Gastrocnemius medialis (tissue), 4 donors: ENCODE measurements at regions not wholly inside any gene's neighbourhood (a gene's known extent, or its start where the extent isn't known, plus 50 kb on each side); places are given as distances from the start of the nearest gene placed in this dataset.

Experiments
- ATAC-seq, 2 donors: fragments of 150-250 bp; one replicate each; pipeline ENCODE4 v1.9.1; 2016
- DNase-seq, 2 donors: peaks; one replicate each; pipeline ENCODE4 v3.0.0-alpha.2; 2019
- H3K27ac ChIP-seq, 4 donors: fragments of 200-600 bp; sonication (generic); 1 replicate in 1 of 4; 2 replicates in 3 of 4; pipeline ENCODE4 v1.5.1; 2016 to 2018; ENCODE audit warnings: mild to moderate bottlenecking in 2 of 4, moderate library complexity in 1 of 4
- H3K27me3 ChIP-seq, 3 donors: fragments of 200-600 bp; sonication (generic) in 2 of 3; 1 replicate in 1 of 3; 2 replicates in 2 of 3; pipeline versions ENCODE4 v1.5.1 to v1.6.0; 2016 to 2019; ENCODE audit warnings: mild to moderate bottlenecking in 1 of 3, moderate library complexity in 1 of 3
- H3K36me3 ChIP-seq, 2 donors: fragments of 200-600 bp; sonication (generic) in 1 of 2; one replicate each; pipeline ENCODE4 v1.5.1; 2017 to 2018
- H3K4me1 ChIP-seq, 2 donors: fragments of 200-600 bp; sonication (generic) in 1 of 2; one replicate each; pipeline ENCODE4 v1.5.1; 2016 to 2017; ENCODE audit warnings: mild to moderate bottlenecking in 2 of 2
- H3K4me3 ChIP-seq, 4 donors: fragments of 200-600 bp; sonication (generic) in 3 of 4; 1 replicate in 1 of 4; 2 replicates in 3 of 4; pipeline ENCODE4 v1.5.1; 2016 to 2019; ENCODE audit warnings: mild to moderate bottlenecking in 2 of 4
- H3K9me3 ChIP-seq, 3 donors: fragments of 200-600 bp; sonication (generic) in 2 of 3; 1 replicate in 1 of 3; 2 replicates in 2 of 3; pipeline ENCODE4 v1.5.1; 2016 to 2019
- CTCF ChIP-seq, 5 experiments: fragments of 450-650 bp in 3 of 5; fragments of 200-600 bp in 2 of 5; sonication (generic) in 2 of 5; IDR thresholded peaks in 4 of 5; conservative IDR thresholded peaks in 1 of 5; 1 replicate in 4 of 5; 2 replicates in 1 of 5; pipeline ENCODE4 v1.5.1; 2016 to 2019; ENCODE audit warnings: antibody characterized with exemption in 5 of 5, mild to moderate bottlenecking in 3 of 5, moderate library complexity in 3 of 5
- POLR2A ChIP-seq, 2 donors: fragments of 450-650 bp; IDR thresholded peaks; one replicate each; pipeline ENCODE4 v1.6.1; 2017; ENCODE audit warnings: antibody characterized with exemption in 2 of 2, mild to moderate bottlenecking in 2 of 2, moderate library complexity in 2 of 2
- in situ Hi-C, 4 donors: fragments of 200-750 bp; cut with MboI; loops; one replicate each; pipeline versions ENCODE4 v1.15.0 to v1.8.0; 2017; ENCODE audit warnings: low sequenced_read_pairs in 4 of 4
- intact Hi-C: fragments of 100-400 bp; cut with DNase I; formaldehyde crosslinking; loops from one replicate; pipeline ENCODE4 v1.15.1; 2023; ENCODE audit warnings: low total_unique reads

- Histone ChIP-seq H3K27ac (no peak overlapping the region), H3K4me3 (no peak overlapping the region), H3K27me3 (no peaks in the 10 kb centered on the region), H3K9me3 (no peaks in the 10 kb centered on the region), H3K36me3 (no peaks in the 10 kb centered on the region), H3K4me1 (peaks cover 8 to 12% of the 10 kb centered on the region in 2 donors)
- TF ChIP-seq CTCF (IDR thresholded peaks at IDR 0.05 in 4 of 5, conservative IDR thresholded peaks at IDR 0.05 in 1 of 5) (no peak), POLR2A (IDR thresholded peaks at IDR 0.05) (no peak)
- DNase-seq (no peak), ATAC-seq (no peak)
- in situ Hi-C loops (no loop called here), intact Hi-C loops (no loop called here)
Measured at GRCh38 chr1:59128784-59129227, 168.1 kb upstream of the FGGY start.

GRCh38 chr1:59132295-59132694 lies 164.6 kb upstream of the FGGY start:
- Histone ChIP-seq H3K4me3 (no peak overlapping the region), H3K4me1 (peaks cover 8 to 10% of the 10 kb centered on the region in 2 donors), H3K9me3 (no peaks in the 10 kb centered on the region), H3K27me3 (no peaks in the 10 kb centered on the region), H3K36me3 (no peaks in the 10 kb centered on the region), H3K27ac (no peak overlapping the region)
- no peak for DNase-seq
- in situ Hi-C loops, result no loop called here
- intact Hi-C loops, result loop anchor here (10.0 kb wide), 1 partner anchor 347 kb away; the partner anchor contains the start of gene JUN
- TF ChIP-seq CTCF (IDR thresholded peaks at IDR 0.05 in 4 of 5, conservative IDR thresholded peaks at IDR 0.05 in 1 of 5) (no peak), POLR2A (IDR thresholded peaks at IDR 0.05) (no peak)
- ATAC-seq, result no peak

- in situ Hi-C loops (no loop called here), intact Hi-C loops (loop anchor here (10.0 kb wide), 1 partner anchor 349 kb away; the partner anchor contains the start of gene JUN)
- Histone ChIP-seq H3K27ac (no peak overlapping the region), H3K4me1 (peaks cover 25 to 27% of the 10 kb centered on the region in 2 donors), H3K9me3 (no peaks in the 10 kb centered on the region), H3K27me3 (no peaks in the 10 kb centered on the region), H3K36me3 (no peaks in the 10 kb centered on the region), H3K4me3 (no peak overlapping the region)
- no peak for ATAC-seq
- DNase-seq, result no peak
- TF ChIP-seq POLR2A (IDR thresholded peaks at IDR 0.05) (no peak), CTCF (IDR thresholded peaks at IDR 0.05 in 4 of 5, conservative IDR thresholded peaks at IDR 0.05 in 1 of 5) (no peak)
Measured at GRCh38 chr1:59133997-59134396, 162.9 kb upstream of the FGGY start.

GRCh38 chr1:59135761-59136255 lies 161.1 kb upstream of the FGGY start:
- DNase-seq (no peak), ATAC-seq (no peak)
- intact Hi-C loops, result loop anchor here (2.0 to 10.0 kb wide), 4 partner anchors 155 to 351 kb away; partner anchors contain the start of gene JUN
- TF ChIP-seq CTCF (IDR thresholded peaks at IDR 0.05 in 4 of 5, conservative IDR thresholded peaks at IDR 0.05 in 1 of 5), result no peak
- TF ChIP-seq POLR2A (IDR thresholded peaks at IDR 0.05), result no peak
- Histone ChIP-seq H3K27ac (peak overlapping the region; percentile 85 to 91 (median 88)), H3K4me1 (peaks cover 32 to 35% of the 10 kb centered on the region in 2 donors), H3K27me3 (no peaks in the 10 kb centered on the region), H3K4me3 (no peak overlapping the region), H3K36me3 (no peaks in the 10 kb centered on the region), H3K9me3 (no peaks in the 10 kb centered on the region)
- in situ Hi-C loops, result loop anchor here in 1 of 4 donors (5.0 kb wide), 1 partner anchor 164 kb away; no protein-coding TSS in a partner anchor
